HG03432 (cell line): ENCODE measurements at regions not wholly inside any gene's neighbourhood (a gene's known extent, or its start where the extent isn't known, plus 50 kb on each side); places are given as distances from the start of the nearest gene placed in this dataset.
"Not testable (repeated sequence)": the region's sequence is repeated elsewhere in the genome, so short reads cannot be mapped to it uniquely, and the experiment has no call there.

ENCODE experiments used
- ATAC-seq: cut with Tn5 transposase; IDR thresholded peaks from one replicate; pipeline ENCODE4 v1.9.1; 2021; ENCODE audit warnings: mild to moderate bottlenecking, moderate library complexity; ENCODE audit not compliant: unreplicated experiment

- no peak for ATAC-seq
Measured at GRCh38 chr9:87392086-87392485, 105.6 kb upstream of the DAPK1 start.

- ATAC-seq = no peak
Measured at GRCh38 chr9:87393706-87394230, 103.9 kb upstream of the DAPK1 start.

GRCh38 chr9:87395804-87396479, 101.7 kb upstream of the DAPK1 start:
- no peak for ATAC-seq

GRCh38 chr9:87401681-87402080, 96.0 kb upstream of the DAPK1 start:
- ATAC-seq = no peak

GRCh38 chr9:87402537-87402936, 95.1 kb upstream of the DAPK1 start:
- ATAC-seq = no peak

GRCh38 chr9:87405677-87406542, 91.8 kb upstream of the DAPK1 start:
- no peak for ATAC-seq

GRCh38 chr9:87406543-87407166, 91.0 kb upstream of the DAPK1 start:
- no peak for ATAC-seq

GRCh38 chr9:87410047-87411005, 87.3 kb upstream of the DAPK1 start:
- ATAC-seq = not testable (repeated sequence)

- no peak for ATAC-seq
Measured at GRCh38 chr9:87420884-87421283, 76.8 kb upstream of the DAPK1 start.

- ATAC-seq = no peak
Measured at GRCh38 chr9:87421734-87422133, 75.9 kb upstream of the DAPK1 start.

GRCh38 chr9:87422999-87423398, 74.7 kb upstream of the DAPK1 start:
- no peak for ATAC-seq

- ATAC-seq = not testable (repeated sequence)
Measured at GRCh38 chr9:87423885-87424284, 73.8 kb upstream of the DAPK1 start.

- no peak for ATAC-seq
Measured at GRCh38 chr9:87425202-87425601, 72.5 kb upstream of the DAPK1 start.

GRCh38 chr9:87427851-87428506, 69.7 kb upstream of the DAPK1 start:
- no peak for ATAC-seq

- no peak for ATAC-seq
Measured at GRCh38 chr9:87428659-87429058, 69.0 kb upstream of the DAPK1 start.

GRCh38 chr9:87431837-87432236, 65.8 kb upstream of the DAPK1 start:
- ATAC-seq = no peak

- no peak for ATAC-seq
Measured at GRCh38 chr9:87433853-87434252, 63.8 kb upstream of the DAPK1 start.

- no peak for ATAC-seq
Measured at GRCh38 chr9:87434366-87434765, 63.3 kb upstream of the DAPK1 start.

- no peak for ATAC-seq
Measured at GRCh38 chr9:87435189-87435880, 62.3 kb upstream of the DAPK1 start.
